KMS-11 (cell line): ENCODE measurements at regions not wholly inside any gene's neighbourhood (a gene's known extent, or its start where the extent isn't known, plus 50 kb on each side); places are given as distances from the start of the nearest gene placed in this dataset.

ENCODE experiments used
- H2AFZ ChIP-seq: fragments of 200-600 bp; sonication (generic); 2 replicates; pipeline ENCODE4 v1.6.1; 2016; ENCODE audit warnings: antibody characterized with exemption, mixed run types, low read depth
- H3K27ac ChIP-seq: fragments of 200-600 bp; sonication (generic); 2 replicates; pipeline ENCODE4 v1.6.1; 2016; ENCODE audit warnings: mild to moderate bottlenecking, mixed run types
- H3K27me3 ChIP-seq: fragments of 200-600 bp; sonication (generic); 2 replicates; pipeline ENCODE4 v1.6.1; 2017; ENCODE audit warnings: mild to moderate bottlenecking, low read depth, mixed run types, moderate library complexity; ENCODE audit not compliant: insufficient read depth
- H3K36me3 ChIP-seq: fragments of 200-600 bp; sonication (generic); 2 replicates; pipeline ENCODE4 v1.6.1; 2017; ENCODE audit warnings: mild to moderate bottlenecking, mixed run types; ENCODE audit not compliant: insufficient read depth
- H3K4me1 ChIP-seq: fragments of 200-600 bp; sonication (generic); 2 replicates; pipeline ENCODE4 v1.6.1; 2016; ENCODE audit warnings: mild to moderate bottlenecking, low read depth, mixed run types; ENCODE audit not compliant: poor library complexity, severe bottlenecking
- H3K4me2 ChIP-seq: fragments of 200-600 bp; sonication (generic); 2 replicates; pipeline ENCODE4 v1.7.0; 2016; ENCODE audit warnings: mild to moderate bottlenecking, mixed run types
- H3K4me3 ChIP-seq: fragments of 200-600 bp; sonication (generic); IDR thresholded peaks from 2 replicates; pipeline ENCODE4 v1.6.1; 2017; ENCODE audit warnings: low read depth, low read length, mixed read lengths; ENCODE audit not compliant: insufficient read depth
- H3K79me2 ChIP-seq: fragments of 200-600 bp; sonication (generic); 2 replicates; pipeline ENCODE4 v1.6.1; 2016; ENCODE audit warnings: low read depth, mixed run types; ENCODE audit not compliant: insufficient read depth
- H3K9ac ChIP-seq: fragments of 200-600 bp; sonication (generic); 2 replicates; pipeline ENCODE4 v1.6.1; 2016; ENCODE audit warnings: mild to moderate bottlenecking, mixed run types
- H4K20me1 ChIP-seq: fragments of 200-600 bp; sonication (generic); 2 replicates; pipeline ENCODE4 v1.6.1; 2016; ENCODE audit warnings: mild to moderate bottlenecking, mixed run types; ENCODE audit not compliant: insufficient read depth
- TF ChIP-seq, protein P1 (sequence below): fragments of 200-600 bp; sonication (generic); conservative IDR thresholded peaks from 2 replicates; pipeline ENCODE4 v1.6.1; 2017; ENCODE audit warnings: low read depth, mild to moderate bottlenecking, antibody characterized with exemption, low read length, moderate library complexity, mixed read lengths

- Histone ChIP-seq H3K4me3 (no peak overlapping the region), H3K27ac (no peak overlapping the region)
These were observed 350.2 kb upstream of the CHAC2 start for GRCh38 chr2:53417385-53417784.

GRCh38 chr2:53407363-53408080 lies 360.1 kb upstream of the CHAC2 start:
- Histone ChIP-seq H3K4me1 (no peaks in the 10 kb centered on the region), H3K4me2 (no peak overlapping the region), H2AFZ (no peak overlapping the region), H4K20me1 (no peaks in the 10 kb centered on the region), H3K4me3 (no peak overlapping the region), H3K27me3 (no peaks in the 10 kb centered on the region), H3K36me3 (no peaks in the 10 kb centered on the region), H3K9ac (no peak overlapping the region), H3K79me2 (no peaks in the 10 kb centered on the region), H3K27ac (no peak overlapping the region)
- TF ChIP-seq, protein P1, sequence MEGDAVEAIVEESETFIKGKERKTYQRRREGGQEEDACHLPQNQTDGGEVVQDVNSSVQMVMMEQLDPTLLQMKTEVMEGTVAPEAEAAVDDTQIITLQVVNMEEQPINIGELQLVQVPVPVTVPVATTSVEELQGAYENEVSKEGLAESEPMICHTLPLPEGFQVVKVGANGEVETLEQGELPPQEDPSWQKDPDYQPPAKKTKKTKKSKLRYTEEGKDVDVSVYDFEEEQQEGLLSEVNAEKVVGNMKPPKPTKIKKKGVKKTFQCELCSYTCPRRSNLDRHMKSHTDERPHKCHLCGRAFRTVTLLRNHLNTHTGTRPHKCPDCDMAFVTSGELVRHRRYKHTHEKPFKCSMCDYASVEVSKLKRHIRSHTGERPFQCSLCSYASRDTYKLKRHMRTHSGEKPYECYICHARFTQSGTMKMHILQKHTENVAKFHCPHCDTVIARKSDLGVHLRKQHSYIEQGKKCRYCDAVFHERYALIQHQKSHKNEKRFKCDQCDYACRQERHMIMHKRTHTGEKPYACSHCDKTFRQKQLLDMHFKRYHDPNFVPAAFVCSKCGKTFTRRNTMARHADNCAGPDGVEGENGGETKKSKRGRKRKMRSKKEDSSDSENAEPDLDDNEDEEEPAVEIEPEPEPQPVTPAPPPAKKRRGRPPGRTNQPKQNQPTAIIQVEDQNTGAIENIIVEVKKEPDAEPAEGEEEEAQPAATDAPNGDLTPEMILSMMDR: no peak

More at GRCh38 chr2:53417385-53417784, 350.2 kb upstream of the CHAC2 start:
- Histone ChIP-seq H2AFZ (no peak overlapping the region), H3K4me1 (no peaks in the 10 kb centered on the region), H3K4me2 (no peak overlapping the region), H3K79me2 (no peaks in the 10 kb centered on the region), H3K9ac (no peak overlapping the region), H3K27me3 (no peaks in the 10 kb centered on the region), H3K36me3 (no peaks in the 10 kb centered on the region), H4K20me1 (no peaks in the 10 kb centered on the region)
- TF ChIP-seq, protein P1: no peak

DNA sequence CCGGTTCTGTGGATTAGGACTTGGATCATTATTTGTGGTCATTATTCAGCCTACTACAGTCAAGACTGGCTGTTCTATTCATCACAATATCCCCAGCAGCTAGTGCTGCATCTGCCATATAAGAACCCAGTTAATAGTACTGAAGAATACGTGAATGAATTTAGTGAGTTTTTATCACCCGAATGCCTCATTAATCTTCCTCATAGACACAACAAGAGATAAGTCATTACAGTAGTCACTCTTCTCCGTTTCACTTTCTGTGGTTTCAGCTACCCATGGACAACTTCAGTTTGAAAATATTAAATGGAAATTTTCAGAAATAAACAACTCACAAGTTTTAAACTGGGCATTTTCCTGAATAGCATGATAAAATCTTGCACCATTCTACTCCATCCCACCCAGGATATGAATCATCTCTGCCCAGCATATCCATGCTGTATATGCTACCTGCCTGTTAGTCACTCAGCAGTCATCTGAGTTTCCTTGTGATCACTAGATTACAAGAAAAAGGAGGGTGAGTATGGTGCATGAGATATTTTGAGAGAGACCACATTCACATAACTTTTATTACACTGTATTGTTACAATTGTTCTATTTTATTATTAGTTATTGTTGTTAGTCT lies 363.7 kb upstream of the CHAC2 start:
- no peaks in the 10 kb centered on the region for H3K36me3 ChIP-seq
- no peaks in the 10 kb centered on the region for H3K79me2 ChIP-seq
- no peaks in the 10 kb centered on the region for H3K4me1 ChIP-seq
- TF ChIP-seq, protein P1: no peak
- H4K20me1 ChIP-seq: no peaks in the 10 kb centered on the region
- H3K4me2 ChIP-seq: no peak overlapping the region
- H3K9ac ChIP-seq: no peak overlapping the region
- H3K27ac ChIP-seq: no peak overlapping the region
- no peaks in the 10 kb centered on the region for H3K27me3 ChIP-seq
- H2AFZ ChIP-seq: no peak overlapping the region
- H3K4me3 ChIP-seq: no peak overlapping the region

GRCh38 chr2:53397085-53397484 lies 370.5 kb upstream of the CHAC2 start:
- Histone ChIP-seq H3K79me2 (no peaks in the 10 kb centered on the region), H3K36me3 (no peaks in the 10 kb centered on the region), H3K9ac (no peak overlapping the region), H3K27ac (no peak overlapping the region), H4K20me1 (no peaks in the 10 kb centered on the region), H3K4me2 (no peak overlapping the region), H3K27me3 (no peaks in the 10 kb centered on the region), H2AFZ (no peak overlapping the region), H3K4me3 (no peak overlapping the region), H3K4me1 (no peaks in the 10 kb centered on the region)
- TF ChIP-seq, protein P1: no peak
